Osteoblast (primary cell): ENCODE measurements at regions not wholly inside any gene's neighbourhood (a gene's known extent, or its start where the extent isn't known, plus 50 kb on each side); places are given as distances from the start of the nearest gene placed in this dataset.
A peak's percentile ranks its signal among the peaks of the same experiment; 100 is the strongest.

Experiments used
- DNase-seq: peaks from one replicate; pipeline ENCODE4 v3.0.0; 2011; ENCODE audit warnings: low spot score, mixed read lengths; ENCODE audit not compliant: insufficient read length; ENCODE audit errors: missing footprints
- H2AFZ ChIP-seq: 2 replicates; pipeline ENCODE4 v1.6.0; 2011; ENCODE audit warnings: mild to moderate bottlenecking, low read length
- H3K27ac ChIP-seq: 2 replicates; pipeline ENCODE4 v1.5.1; 2011; ENCODE audit warnings: mild to moderate bottlenecking, low read depth, low read length, moderate library complexity
- H3K27me3 ChIP-seq: 2 replicates; pipeline ENCODE4 v1.6.0; 2012; ENCODE audit warnings: mild to moderate bottlenecking, control low read depth, inconsistent platforms, low read length, moderate library complexity; ENCODE audit not compliant: insufficient read depth
- H3K36me3 ChIP-seq: 2 replicates; pipeline ENCODE4 v1.5.1; 2011; ENCODE audit warnings: mild to moderate bottlenecking, low read length, control low read depth, moderate library complexity; ENCODE audit not compliant: insufficient read depth
- H3K4me1 ChIP-seq: 2 replicates; pipeline ENCODE4 v1.5.1; 2011; ENCODE audit warnings: mild to moderate bottlenecking, low read length, control low read depth, moderate library complexity; ENCODE audit not compliant: insufficient read depth
- H3K4me2 ChIP-seq: 2 replicates; pipeline ENCODE4 v1.6.0; 2011; ENCODE audit warnings: mild to moderate bottlenecking, low read length; ENCODE audit not compliant: insufficient read depth
- H3K4me3 ChIP-seq: fragments of 200-600 bp; sonication (generic); 3 replicates; pipeline ENCODE4 v1.5.1; 2012; ENCODE audit warnings: mild to moderate bottlenecking, low read length, inconsistent platforms; ENCODE audit not compliant: insufficient read depth
- H3K79me2 ChIP-seq: 2 replicates; pipeline ENCODE4 v1.6.0; 2012; ENCODE audit warnings: mild to moderate bottlenecking, low read length, control low read depth, inconsistent platforms; ENCODE audit not compliant: insufficient read depth
- H3K9me3 ChIP-seq: 2 replicates; pipeline ENCODE4 v1.5.1; 2011; ENCODE audit warnings: low read depth, low read length, control low read depth
- H4K20me1 ChIP-seq: 2 replicates; pipeline ENCODE4 v1.6.0; 2012; ENCODE audit warnings: mild to moderate bottlenecking, low read length, control low read depth; ENCODE audit not compliant: insufficient read depth
- CTCF ChIP-seq: IDR thresholded peaks from 2 replicates; pipeline ENCODE4 v1.5.1; 2011; ENCODE audit warnings: mild to moderate bottlenecking, low read depth, low read length, moderate library complexity; ENCODE audit errors: extremely low read depth

DNA sequence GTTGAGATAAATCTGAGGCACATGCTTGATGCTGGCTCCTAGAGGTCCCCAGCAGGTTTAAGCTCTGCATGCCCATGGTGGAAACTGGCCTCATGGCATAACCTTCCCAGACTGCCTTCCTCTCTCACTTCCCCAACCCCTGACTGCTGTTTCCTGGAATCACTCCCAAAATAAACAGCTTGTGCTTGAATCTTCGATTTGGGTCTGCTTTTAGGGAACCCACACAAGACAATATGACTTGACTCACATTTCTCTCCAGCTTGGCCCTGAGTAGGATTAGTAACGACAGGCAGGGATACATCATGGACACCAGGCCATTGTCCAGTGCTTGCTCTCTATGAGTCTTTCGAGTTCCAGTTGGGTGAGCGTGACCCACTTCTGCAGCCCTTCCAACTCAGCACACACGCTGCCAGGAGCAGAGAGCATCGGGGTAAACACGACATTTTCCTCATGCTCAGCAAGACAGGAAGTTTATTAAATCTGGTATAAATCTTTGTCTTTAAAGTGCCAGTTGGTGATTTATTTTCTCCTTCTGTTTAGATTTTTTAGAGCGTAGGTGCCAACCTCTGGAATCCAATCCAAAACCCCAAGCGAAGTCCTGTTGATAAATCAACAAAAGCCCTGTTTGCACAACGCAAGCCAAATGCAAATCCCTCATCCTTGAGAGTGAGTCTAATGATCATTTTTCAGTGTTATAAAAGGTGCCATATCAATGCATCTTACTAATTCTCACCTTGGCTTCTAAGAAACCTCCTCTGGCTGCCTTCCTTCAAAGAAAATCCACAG is 135.0 kb downstream of the FOXA2 start:
- Histone ChIP-seq H4K20me1 (no peaks in the 10 kb centered on the region), H3K4me3 (no peak overlapping the region), H3K79me2 (no peaks in the 10 kb centered on the region), H3K36me3 (no peaks in the 10 kb centered on the region), H3K27me3 (no peaks in the 10 kb centered on the region), H3K4me1 (no peaks in the 10 kb centered on the region), H3K27ac (no peak overlapping the region), H2AFZ (no peak overlapping the region), H3K9me3 (no peaks in the 10 kb centered on the region), H3K4me2 (no peak overlapping the region)
- DNase-seq, result peak; percentile 73
- TF ChIP-seq CTCF, result no peak

- DNase-seq, result no peak
- Histone ChIP-seq H3K27ac (no peak overlapping the region), H3K79me2 (no peaks in the 10 kb centered on the region), H3K9me3 (no peaks in the 10 kb centered on the region), H3K27me3 (no peaks in the 10 kb centered on the region), H3K4me3 (no peak overlapping the region), H4K20me1 (no peaks in the 10 kb centered on the region), H2AFZ (no peak overlapping the region), H3K4me2 (no peak overlapping the region), H3K4me1 (no peaks in the 10 kb centered on the region), H3K36me3 (no peaks in the 10 kb centered on the region)
- no peak for TF ChIP-seq CTCF
These were observed 137.0 kb downstream of the FOXA2 start for GRCh38 chr20:22447447-22447778.

DNA sequence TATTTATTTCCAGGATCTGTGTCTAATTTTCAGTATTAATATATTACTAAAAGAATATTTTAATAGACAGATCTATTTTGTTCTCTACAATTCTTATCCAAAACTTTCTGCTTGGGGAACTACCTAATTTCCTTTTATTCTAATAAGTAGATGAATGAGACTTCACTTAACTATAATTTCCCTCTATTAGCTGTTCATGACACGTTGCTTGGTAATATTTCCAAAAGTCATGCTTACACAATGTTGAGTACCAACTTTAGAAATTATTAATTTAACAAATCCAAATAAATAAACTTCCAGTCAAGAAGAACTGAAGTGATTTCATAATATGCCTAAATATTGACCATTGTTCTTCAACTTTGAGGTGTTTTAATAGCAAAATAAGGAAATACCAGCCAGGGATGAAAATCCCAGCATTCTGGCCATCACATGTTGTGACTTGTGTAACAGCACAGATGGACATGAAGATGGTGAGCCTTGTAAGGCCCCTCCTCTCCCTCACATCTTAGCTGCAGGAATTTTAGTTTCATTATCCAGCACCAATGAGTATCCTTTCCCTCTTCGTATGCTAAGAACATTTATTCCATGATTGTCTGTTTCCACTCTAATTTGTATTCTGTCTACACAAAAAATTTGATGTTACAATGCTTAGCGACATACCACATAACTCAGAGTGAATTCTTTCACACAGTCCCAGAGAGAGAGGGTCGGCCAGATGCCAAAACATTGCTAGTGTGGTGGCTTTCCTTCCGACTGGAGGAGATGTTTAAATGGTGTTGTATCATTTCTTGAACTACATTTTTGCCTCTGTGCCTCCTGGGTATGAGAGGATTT is 137.5 kb downstream of the FOXA2 start:
- H3K9me3 ChIP-seq, result no peaks in the 10 kb centered on the region
- no peaks in the 10 kb centered on the region for H3K4me1 ChIP-seq
- DNase-seq, result no peak
- H3K27ac ChIP-seq, result no peak overlapping the region
- no peaks in the 10 kb centered on the region for H3K27me3 ChIP-seq
- no peaks in the 10 kb centered on the region for H3K36me3 ChIP-seq
- H3K4me2 ChIP-seq, result no peak overlapping the region
- no peaks in the 10 kb centered on the region for H4K20me1 ChIP-seq
- no peak overlapping the region for H2AFZ ChIP-seq
- H3K4me3 ChIP-seq, result no peak overlapping the region
- H3K79me2 ChIP-seq, result no peaks in the 10 kb centered on the region
- TF ChIP-seq CTCF, result no peak

DNA sequence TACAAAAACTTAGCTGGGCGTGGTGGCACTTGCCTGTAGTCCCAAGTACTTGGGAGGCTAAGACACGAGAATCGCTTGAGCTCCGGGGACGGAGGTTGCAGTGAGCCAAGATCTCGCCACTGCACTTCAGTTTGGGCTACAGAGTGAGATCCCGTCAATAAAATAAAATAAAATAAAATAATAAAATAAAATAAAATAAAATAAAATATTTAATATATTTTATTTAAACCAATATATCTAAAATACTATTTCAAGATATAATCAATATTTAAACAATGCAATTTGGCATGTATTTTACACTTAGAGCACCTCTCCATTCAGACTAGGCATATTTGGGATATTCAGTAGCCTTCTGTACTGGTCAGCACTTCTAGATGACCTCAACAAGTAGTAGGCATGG is 142.1 kb downstream of the FOXA2 start:
- no peak for TF ChIP-seq CTCF
- no peaks in the 10 kb centered on the region for H3K36me3 ChIP-seq
- H3K27ac ChIP-seq, result no peak overlapping the region
- DNase-seq, result no peak
- no peaks in the 10 kb centered on the region for H3K9me3 ChIP-seq
- no peaks in the 10 kb centered on the region for H3K4me1 ChIP-seq
- H2AFZ ChIP-seq, result no peak overlapping the region
- H3K27me3 ChIP-seq, result no peaks in the 10 kb centered on the region
- no peaks in the 10 kb centered on the region for H3K79me2 ChIP-seq
- no peak overlapping the region for H3K4me3 ChIP-seq
- no peak overlapping the region for H3K4me2 ChIP-seq
- H4K20me1 ChIP-seq, result no peaks in the 10 kb centered on the region
